ENCODE measurements at regions not wholly inside any gene's neighbourhood (a gene's known extent, or its start where the extent isn't known, plus 50 kb on each side); places are given as distances from the start of the nearest gene placed in this dataset.

DNA sequence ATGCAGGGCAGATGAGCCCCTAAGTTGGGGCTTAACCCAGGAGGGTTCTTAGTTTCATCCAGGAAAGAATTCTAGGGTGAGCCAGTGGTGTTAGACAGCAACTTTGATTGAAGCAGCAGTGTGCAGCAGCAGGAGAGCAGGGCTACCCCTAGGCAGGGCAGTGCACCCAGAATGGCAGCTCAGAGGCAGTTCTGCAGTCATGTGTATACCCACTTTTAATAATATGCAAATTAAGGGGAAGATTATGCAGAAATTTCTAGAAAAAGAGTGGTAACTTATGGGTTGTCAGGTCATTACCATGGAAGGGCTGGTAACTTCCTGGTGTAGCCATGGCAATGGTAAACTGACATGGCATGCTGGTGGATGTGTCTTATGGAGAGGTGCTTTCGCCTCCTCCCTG, 297.5 kb downstream of the PCNX1 start:
- no peak overlapping the region for H3K4me2 ChIP-seq (ENCODE audit: low read length)
- H3K36me3 ChIP-seq (ENCODE audit: insufficient read depth, low read length) = no peaks in the 10 kb centered on the region
- intact Hi-C loops (cut with micrococcal nuclease; ENCODE audit: unreplicated experiment) = no loop called here
- no peak overlapping the region for H3K4me3 ChIP-seq (ENCODE audit: low read depth, low read length, poor library complexity, severe bottlenecking)
- H3K79me2 ChIP-seq (ENCODE audit: insufficient read depth, low read depth, low read length) = no peaks in the 10 kb centered on the region
- no TSS peak for BruUV-seq (replicated peaks)
- TF ChIP-seq, protein P1, sequence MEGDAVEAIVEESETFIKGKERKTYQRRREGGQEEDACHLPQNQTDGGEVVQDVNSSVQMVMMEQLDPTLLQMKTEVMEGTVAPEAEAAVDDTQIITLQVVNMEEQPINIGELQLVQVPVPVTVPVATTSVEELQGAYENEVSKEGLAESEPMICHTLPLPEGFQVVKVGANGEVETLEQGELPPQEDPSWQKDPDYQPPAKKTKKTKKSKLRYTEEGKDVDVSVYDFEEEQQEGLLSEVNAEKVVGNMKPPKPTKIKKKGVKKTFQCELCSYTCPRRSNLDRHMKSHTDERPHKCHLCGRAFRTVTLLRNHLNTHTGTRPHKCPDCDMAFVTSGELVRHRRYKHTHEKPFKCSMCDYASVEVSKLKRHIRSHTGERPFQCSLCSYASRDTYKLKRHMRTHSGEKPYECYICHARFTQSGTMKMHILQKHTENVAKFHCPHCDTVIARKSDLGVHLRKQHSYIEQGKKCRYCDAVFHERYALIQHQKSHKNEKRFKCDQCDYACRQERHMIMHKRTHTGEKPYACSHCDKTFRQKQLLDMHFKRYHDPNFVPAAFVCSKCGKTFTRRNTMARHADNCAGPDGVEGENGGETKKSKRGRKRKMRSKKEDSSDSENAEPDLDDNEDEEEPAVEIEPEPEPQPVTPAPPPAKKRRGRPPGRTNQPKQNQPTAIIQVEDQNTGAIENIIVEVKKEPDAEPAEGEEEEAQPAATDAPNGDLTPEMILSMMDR (conservative IDR thresholded peaks at IDR 0.05; ENCODE audit: low read length) = no peak
- no peak for TF ChIP-seq EZH2phosphoT487 (IDR thresholded peaks at IDR 0.05; ENCODE audit: borderline replicate concordance, low read depth, low read length)
- no peaks in the 10 kb centered on the region for H4K20me1 ChIP-seq (ENCODE audit: insufficient read depth, low read length)
- POLR2A ChIA-PET = interaction anchor here (0.5 kb wide), 1 partner anchor 43 kb away, joined by 3 read pairs; no protein-coding TSS in a partner anchor
- H3K4me1 ChIP-seq (ENCODE audit: insufficient read depth, low read length, poor library complexity, severe bottlenecking) = no peaks in the 10 kb centered on the region
- CTCF ChIA-PET (ENCODE audit: unreplicated experiment) = no interaction called here
- no peaks in the 10 kb centered on the region for H3K9me3 ChIP-seq (ENCODE audit: low read length)
- H3K9me2 ChIP-seq (ENCODE audit: insufficient read depth, low read length) = no peaks in the 10 kb centered on the region
- no peak for DNase-seq (ENCODE audit: low spot score)
- H3K27ac ChIP-seq (ENCODE audit: low read depth, low read length, poor library complexity, severe bottlenecking) = no peak overlapping the region
- no peak overlapping the region for H2AFZ ChIP-seq (ENCODE audit: low read length)

DNA sequence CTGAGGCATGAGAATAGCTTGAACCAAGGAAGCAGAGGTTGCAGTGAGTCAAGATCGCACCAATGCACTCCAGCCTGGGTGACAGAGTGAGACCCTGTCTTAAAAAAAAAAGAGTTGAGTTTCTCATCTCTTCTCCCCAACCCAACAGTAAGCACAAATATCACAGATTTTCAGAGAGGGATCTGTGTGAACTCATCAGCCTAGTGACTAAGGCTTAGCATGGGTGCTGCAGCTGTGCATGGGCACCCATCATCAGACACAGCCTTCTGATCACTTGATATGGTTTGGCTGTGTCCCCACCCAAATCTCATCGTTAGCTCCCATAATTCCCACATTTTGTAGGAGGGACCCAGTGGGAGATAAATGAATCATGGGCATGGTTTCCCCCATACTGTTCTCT, 298.9 kb downstream of the PCNX1 start:
- no peaks in the 10 kb centered on the region for H3K79me2 ChIP-seq (ENCODE audit: insufficient read depth, low read depth, low read length)
- intact Hi-C loops (cut with micrococcal nuclease; ENCODE audit: unreplicated experiment) = no loop called here
- no peak overlapping the region for H2AFZ ChIP-seq (ENCODE audit: low read length)
- POLR2A ChIA-PET = no interaction called here
- no peaks in the 10 kb centered on the region for H3K9me3 ChIP-seq (ENCODE audit: low read length)
- TF ChIP-seq EZH2phosphoT487 (IDR thresholded peaks at IDR 0.05; ENCODE audit: borderline replicate concordance, low read depth, low read length) = no peak
- TF ChIP-seq, protein P1 (conservative IDR thresholded peaks at IDR 0.05; ENCODE audit: low read length) = no peak
- no peak overlapping the region for H3K27ac ChIP-seq (ENCODE audit: low read depth, low read length, poor library complexity, severe bottlenecking)
- no peaks in the 10 kb centered on the region for H3K4me1 ChIP-seq (ENCODE audit: insufficient read depth, low read length, poor library complexity, severe bottlenecking)
- CTCF ChIA-PET (ENCODE audit: unreplicated experiment) = no interaction called here
- no peak overlapping the region for H3K4me2 ChIP-seq (ENCODE audit: low read length)
- H3K36me3 ChIP-seq (ENCODE audit: insufficient read depth, low read length) = no peaks in the 10 kb centered on the region
- no peak for DNase-seq (ENCODE audit: low spot score)
- H3K9me2 ChIP-seq (ENCODE audit: insufficient read depth, low read length) = no peaks in the 10 kb centered on the region
- BruUV-seq (replicated peaks) = no TSS peak
- no peaks in the 10 kb centered on the region for H4K20me1 ChIP-seq (ENCODE audit: insufficient read depth, low read length)
- no peak overlapping the region for H3K4me3 ChIP-seq (ENCODE audit: low read depth, low read length, poor library complexity, severe bottlenecking)

DNA sequence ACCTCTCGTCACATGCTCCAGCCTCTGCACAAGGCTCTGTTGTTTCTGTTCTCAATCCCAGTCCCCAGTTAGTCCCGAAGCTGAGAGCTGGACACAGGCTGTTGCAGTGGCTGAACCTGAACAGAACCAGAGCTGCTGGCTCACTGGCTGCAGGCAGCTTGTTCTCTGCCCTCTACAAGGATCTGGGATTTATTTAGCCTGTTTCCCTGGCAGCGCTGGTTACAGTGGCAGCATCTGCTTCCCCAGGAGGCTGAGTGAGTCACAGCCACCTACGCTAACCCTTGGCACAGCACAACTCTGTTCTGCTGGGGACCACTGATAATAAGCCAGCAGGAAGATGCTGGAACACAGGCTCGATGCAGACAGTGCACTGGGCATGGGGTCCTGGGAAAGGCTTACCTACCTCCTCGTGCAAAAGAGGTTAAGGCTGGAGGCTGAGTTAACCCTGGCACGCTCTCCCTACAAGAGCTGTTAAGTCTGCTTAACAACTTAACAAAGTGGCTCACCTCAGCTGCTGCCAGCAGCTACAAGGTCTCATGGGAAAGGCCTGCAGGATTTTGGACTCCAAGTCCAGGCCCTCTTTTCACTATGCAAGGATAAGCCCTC, 299.6 kb downstream of the PCNX1 start:
- Histone ChIP-seq H3K27ac (ENCODE audit: low read depth, low read length, poor library complexity, severe bottlenecking) (no peak overlapping the region), H2AFZ (ENCODE audit: low read length) (no peak overlapping the region), H3K36me3 (ENCODE audit: insufficient read depth, low read length) (no peaks in the 10 kb centered on the region), H3K4me1 (ENCODE audit: insufficient read depth, low read length, poor library complexity, severe bottlenecking) (no peaks in the 10 kb centered on the region), H3K4me3 (ENCODE audit: low read depth, low read length, poor library complexity, severe bottlenecking) (no peak overlapping the region), H3K9me2 (ENCODE audit: insufficient read depth, low read length) (no peaks in the 10 kb centered on the region), H4K20me1 (ENCODE audit: insufficient read depth, low read length) (no peaks in the 10 kb centered on the region), H3K4me2 (ENCODE audit: low read length) (no peak overlapping the region), H3K9me3 (ENCODE audit: low read length) (no peaks in the 10 kb centered on the region), H3K79me2 (ENCODE audit: insufficient read depth, low read depth, low read length) (no peaks in the 10 kb centered on the region)
- CTCF ChIA-PET (ENCODE audit: unreplicated experiment) = no interaction called here
- no peak for DNase-seq (ENCODE audit: low spot score)
- BruUV-seq (replicated peaks) = no TSS peak
- intact Hi-C loops (cut with micrococcal nuclease; ENCODE audit: unreplicated experiment) = no loop called here
- POLR2A ChIA-PET = no interaction called here
- TF ChIP-seq EZH2phosphoT487 (IDR thresholded peaks at IDR 0.05; ENCODE audit: borderline replicate concordance, low read depth, low read length) = no peak
- TF ChIP-seq, protein P1 (conservative IDR thresholded peaks at IDR 0.05; ENCODE audit: low read length) = no peak
